NB4 (cell line): ENCODE measurements at regions not wholly inside any gene's neighbourhood (a gene's known extent, or its start where the extent isn't known, plus 50 kb on each side); places are given as distances from the start of the nearest gene placed in this dataset.

Experiments used
- POLR2A ChIP-seq: IDR thresholded peaks from 2 replicates; pipeline ENCODE4 v1.6.1; 2011; ENCODE audit warnings: mild to moderate bottlenecking; ENCODE audit not compliant: insufficient read length; ENCODE audit errors: extremely low read depth
- TF ChIP-seq, protein P1 (sequence below): IDR thresholded peaks from 2 replicates; pipeline ENCODE4 v1.6.1; 2011; ENCODE audit warnings: low read depth, low read length
- TF ChIP-seq, protein P2 (sequence below): IDR thresholded peaks from one replicate; pipeline ENCODE4 v1.5.1; 2012; ENCODE audit warnings: low read depth, low read length

- no peak for TF ChIP-seq POLR2A
- TF ChIP-seq, protein P1, sequence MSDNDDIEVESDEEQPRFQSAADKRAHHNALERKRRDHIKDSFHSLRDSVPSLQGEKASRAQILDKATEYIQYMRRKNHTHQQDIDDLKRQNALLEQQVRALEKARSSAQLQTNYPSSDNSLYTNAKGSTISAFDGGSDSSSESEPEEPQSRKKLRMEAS, result no peak
- TF ChIP-seq, protein P2, sequence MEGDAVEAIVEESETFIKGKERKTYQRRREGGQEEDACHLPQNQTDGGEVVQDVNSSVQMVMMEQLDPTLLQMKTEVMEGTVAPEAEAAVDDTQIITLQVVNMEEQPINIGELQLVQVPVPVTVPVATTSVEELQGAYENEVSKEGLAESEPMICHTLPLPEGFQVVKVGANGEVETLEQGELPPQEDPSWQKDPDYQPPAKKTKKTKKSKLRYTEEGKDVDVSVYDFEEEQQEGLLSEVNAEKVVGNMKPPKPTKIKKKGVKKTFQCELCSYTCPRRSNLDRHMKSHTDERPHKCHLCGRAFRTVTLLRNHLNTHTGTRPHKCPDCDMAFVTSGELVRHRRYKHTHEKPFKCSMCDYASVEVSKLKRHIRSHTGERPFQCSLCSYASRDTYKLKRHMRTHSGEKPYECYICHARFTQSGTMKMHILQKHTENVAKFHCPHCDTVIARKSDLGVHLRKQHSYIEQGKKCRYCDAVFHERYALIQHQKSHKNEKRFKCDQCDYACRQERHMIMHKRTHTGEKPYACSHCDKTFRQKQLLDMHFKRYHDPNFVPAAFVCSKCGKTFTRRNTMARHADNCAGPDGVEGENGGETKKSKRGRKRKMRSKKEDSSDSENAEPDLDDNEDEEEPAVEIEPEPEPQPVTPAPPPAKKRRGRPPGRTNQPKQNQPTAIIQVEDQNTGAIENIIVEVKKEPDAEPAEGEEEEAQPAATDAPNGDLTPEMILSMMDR, result no peak
Observed at GRCh38 chr2:4445821-4446220, 742.4 kb downstream of the DCDC2C start.
